Fibroblast of skin of scalp (primary cell): ENCODE measurements at regions not wholly inside any gene's neighbourhood (a gene's known extent, or its start where the extent isn't known, plus 50 kb on each side); places are given as distances from the start of the nearest gene placed in this dataset.

Source experiments
- DNase-seq: peaks from one replicate; pipeline ENCODE4 v3.0.0-alpha.2; 2013

GRCh38 chr4:19700992-19701391 lies 550.7 kb upstream of the SLIT2 start:
- DNase-seq, result peak; percentile 26

GRCh38 chr4:19698961-19699360 lies 552.7 kb upstream of the SLIT2 start:
- peak; percentile 28 for DNase-seq

DNA sequence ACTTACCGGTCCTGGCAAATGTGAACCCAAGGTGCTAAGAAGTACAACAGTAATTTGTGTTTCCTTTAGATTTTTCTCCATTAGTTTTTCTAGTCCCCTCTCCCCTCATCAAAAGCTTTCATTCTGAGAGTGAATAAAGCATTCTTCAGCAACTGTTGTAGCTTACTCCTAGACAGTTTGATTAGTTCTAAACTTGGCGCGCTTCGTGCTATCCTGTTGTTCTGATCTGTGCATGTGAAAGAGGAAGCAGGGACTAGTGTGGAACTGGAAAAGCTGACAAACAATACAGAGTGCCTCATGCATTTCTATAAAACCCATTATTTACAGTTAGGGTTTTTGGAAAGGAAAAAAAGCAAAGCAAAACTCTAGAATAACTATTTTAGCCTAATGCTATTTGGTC lies 556.9 kb upstream of the SLIT2 start:
- DNase-seq, result no peak

GRCh38 chr4:19693936-19694570 lies 557.7 kb upstream of the SLIT2 start:
- DNase-seq, result no peak

GRCh38 chr4:19689511-19689910 lies 562.2 kb upstream of the SLIT2 start:
- DNase-seq, result peak; percentile 96

- DNase-seq, result no peak
These were observed 565.2 kb upstream of the SLIT2 start for GRCh38 chr4:19686456-19686855.

- peak; percentile 9 for DNase-seq
These were observed 567.6 kb upstream of the SLIT2 start for GRCh38 chr4:19684084-19684483.

- DNase-seq, result no peak
These were observed 568.3 kb upstream of the SLIT2 start for GRCh38 chr4:19683426-19683825.

DNA sequence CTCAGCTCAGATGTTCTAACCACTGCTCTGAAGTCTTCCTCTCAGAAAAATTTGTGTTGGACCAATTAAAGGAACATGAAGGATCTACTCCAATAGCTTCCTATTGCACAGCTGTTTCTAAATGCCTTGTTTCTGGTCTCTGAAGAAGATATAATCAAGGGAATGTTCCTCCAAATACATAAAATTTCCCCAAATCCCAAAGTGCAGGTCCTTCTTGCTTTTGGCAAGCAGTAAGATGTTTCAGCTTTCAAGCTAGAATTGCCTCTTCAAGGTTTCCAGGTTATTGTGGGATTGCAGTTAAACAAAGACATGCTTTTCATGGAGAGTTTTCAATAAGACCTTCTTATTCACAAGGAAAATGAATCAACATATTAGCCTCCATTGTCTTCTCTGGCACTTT lies 574.5 kb upstream of the SLIT2 start:
- no peak for DNase-seq

GRCh38 chr4:19675172-19675811 lies 576.4 kb upstream of the SLIT2 start:
- peak; percentile 58 for DNase-seq

DNA sequence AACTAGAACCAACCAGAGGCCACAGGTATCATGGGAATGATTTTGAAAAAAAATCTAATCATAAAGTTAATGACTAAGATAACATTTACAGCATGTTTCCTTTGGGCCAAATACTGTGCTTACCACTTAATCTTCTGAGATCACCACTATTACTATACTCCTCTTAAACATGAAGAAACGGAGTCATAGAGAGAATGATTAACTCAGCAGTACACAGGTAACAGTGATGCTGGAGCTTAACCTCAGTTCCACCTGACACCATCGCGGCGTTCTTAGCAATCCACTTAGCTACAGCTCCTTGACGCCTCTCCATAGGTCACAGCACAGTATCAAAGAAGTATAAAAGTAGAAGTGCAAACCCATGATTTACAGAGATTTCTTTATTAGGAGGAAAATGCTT lies 592.6 kb upstream of the SLIT2 start:
- DNase-seq, result no peak

GRCh38 chr4:19657856-19658255 lies 593.8 kb upstream of the SLIT2 start:
- DNase-seq, result no peak

DNA sequence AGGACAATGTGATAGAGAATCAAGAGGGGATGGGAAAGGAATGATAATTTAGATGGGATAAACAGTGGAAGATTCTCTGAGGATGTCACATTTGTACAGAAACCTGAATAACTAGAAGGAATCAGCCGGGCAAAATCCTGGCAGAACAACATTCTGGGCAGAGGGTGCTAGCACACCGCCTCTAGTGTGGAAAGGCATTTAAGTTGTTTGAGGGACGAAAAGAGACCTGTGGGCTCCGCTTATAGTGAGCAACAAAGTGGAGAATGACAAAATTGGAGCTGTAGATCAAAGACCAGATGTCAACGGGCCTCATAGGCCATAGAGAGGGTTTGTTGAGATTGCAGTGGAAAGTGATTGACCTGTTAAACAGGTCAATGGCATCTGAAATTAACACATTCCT lies 596.0 kb upstream of the SLIT2 start:
- DNase-seq, result no peak

DNA sequence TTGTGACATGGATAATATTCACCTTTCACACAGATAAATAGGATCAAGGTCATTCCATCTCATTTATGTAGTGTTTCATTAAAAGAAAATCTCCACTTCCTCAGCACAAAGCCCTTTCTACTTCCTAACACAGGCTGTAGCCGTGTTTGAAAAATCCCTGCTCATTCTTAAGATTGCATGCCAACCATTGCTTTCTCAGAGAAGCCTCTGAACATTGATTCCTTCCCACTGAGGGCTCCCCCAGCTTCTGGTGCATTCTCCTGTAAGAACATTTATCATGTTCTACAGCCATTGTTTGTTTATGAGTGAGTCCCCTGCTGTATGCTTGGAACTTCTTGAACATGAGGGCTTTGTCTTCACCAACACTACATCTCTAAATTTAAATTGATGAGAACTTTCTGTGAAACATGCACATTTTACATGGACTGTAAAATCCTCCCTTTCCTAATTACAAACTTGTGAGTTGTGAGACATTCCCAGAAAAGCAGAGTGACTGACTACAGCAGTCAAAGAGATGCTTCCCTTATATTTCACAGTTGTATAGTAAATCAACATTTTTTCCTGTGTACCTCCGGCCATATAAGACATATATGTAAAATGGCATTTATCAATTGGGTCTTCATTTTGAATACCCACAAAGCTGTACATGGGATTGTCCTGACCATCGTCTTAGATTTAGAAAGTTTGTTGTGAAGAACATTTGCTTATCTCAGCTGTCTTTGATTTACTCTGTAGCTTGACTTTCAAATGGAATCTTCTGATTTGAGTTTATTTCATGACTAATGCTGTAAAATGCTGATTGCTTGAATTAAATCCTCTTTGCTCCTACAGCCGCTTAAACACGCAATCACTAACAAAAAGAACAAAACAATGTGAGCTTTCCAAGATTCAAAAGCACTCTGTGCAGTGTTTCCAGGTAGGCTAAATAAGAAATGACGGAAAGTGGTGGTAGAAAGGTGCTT lies 600.5 kb upstream of the SLIT2 start:
- peak; percentile 42 for DNase-seq

DNA sequence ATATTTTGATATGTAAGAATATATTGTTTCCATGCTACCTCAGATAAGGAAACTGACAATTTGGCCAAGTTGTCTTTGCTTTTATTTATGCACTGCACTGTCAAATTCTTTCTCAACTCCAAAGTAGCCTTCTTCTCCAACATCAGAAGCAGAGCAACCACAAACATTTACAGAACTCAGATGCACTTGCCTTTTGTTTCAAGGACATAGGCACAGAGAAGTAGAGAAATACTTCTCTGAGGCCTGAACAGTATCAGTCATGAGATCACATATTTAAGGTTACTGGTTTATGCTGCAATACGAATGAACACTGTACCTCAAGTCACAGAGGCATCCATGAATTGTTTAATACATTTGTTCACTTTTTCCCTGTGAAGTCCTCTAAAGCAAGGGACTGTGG lies 606.1 kb upstream of the SLIT2 start:
- DNase-seq, result no peak

DNA sequence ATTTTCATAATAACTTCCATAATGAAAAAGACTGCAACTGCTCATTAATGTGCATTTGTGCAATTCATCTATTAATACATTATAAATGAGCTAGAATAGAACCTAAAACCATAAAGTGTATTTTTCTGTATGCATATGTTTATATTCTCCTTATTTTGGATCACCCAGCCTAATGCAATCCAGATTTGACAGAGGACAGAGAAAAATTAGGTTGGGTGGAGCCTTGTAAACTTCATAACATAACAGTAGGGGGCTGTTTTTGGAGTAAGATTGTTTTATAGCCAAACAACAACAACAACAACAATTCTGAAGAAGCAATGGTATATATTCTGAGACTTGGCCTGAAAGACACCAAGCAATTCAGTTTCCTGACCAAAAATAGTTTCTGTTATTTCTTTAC lies 615.3 kb upstream of the SLIT2 start:
- no peak for DNase-seq

DNA sequence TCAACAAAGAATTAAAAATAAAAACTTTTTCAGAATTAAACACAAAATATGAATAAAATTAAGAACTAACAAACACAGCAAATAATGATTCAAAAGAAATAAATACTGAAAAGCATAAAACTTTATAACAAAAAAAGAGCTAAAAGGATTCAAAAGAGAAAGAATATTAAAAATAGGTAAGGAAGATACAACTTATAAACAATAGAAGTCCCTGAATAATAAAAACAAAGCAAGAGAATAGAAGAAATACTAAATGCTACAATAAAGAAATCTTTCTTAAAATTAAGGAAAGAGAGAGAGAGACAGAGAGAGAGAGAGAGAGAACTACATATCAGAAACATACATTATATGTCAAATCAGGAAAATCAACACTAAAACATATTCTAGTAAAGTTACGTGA lies 619.9 kb upstream of the SLIT2 start:
- no peak for DNase-seq

DNA sequence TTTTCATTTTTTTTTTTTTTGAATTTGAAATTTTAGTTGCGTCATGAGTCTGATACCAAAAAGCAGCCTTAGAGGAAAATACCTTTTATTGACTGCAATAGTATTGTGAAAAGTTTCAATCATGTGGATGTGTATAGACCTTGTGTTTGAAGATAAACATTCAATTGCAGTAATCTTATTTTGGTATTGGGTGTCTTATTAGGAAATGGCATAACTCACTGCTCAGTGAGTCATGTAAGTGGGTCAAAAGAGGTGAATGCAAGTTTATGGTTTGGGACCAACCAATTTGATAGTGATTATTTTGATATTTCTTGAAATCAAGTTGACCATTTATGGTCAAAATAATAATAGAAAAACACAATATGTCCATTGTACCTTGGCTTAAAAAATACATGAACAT lies 627.8 kb upstream of the SLIT2 start:
- no peak for DNase-seq

DNA sequence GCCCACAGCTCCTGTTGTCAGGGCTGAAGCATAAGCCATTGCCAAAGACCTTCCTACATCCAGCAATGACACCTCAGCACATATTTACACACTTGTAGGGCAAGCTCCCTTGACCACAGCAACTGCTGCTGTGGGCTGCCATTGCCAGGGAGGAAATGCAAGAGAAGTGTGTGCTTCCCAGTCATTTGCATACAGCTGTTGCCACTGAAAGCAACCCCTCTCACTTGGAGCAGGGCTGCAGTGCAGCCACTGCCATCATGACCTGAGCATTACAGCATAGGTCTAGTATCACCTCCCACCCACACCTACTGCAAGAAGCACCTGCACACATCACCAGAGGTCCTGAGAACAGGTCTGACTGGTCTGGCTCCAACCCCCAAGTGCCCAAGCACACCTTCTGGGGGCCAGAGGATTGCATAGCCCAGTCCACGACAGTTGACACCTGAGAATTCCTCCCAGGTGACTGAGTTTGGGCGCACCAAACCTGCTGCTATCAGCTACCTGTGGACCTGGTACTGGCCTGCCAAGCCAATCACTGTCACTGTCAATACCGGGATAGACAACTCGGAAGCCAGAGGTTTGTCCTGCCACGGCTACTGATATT lies 636.5 kb upstream of the SLIT2 start:
- no peak for DNase-seq

GRCh38 chr4:19614171-19614570 lies 637.5 kb upstream of the SLIT2 start:
- no peak for DNase-seq

- DNase-seq, result no peak
These were observed 655.4 kb upstream of the SLIT2 start for GRCh38 chr4:19596342-19596741.

GRCh38 chr4:19592391-19592790 lies 659.3 kb upstream of the SLIT2 start:
- DNase-seq, result no peak
